GM23338 (cell line): ENCODE measurements at regions not wholly inside any gene's neighbourhood (a gene's known extent, or its start where the extent isn't known, plus 50 kb on each side); places are given as distances from the start of the nearest gene placed in this dataset.

Source experiments
- ATAC-seq: fragments of 200-7000 bp; cut with Tn5 transposase; 3 replicates; pipeline ENCODE4 v1.9.1; 2020
- DNase-seq: peaks from one replicate; pipeline ENCODE4 v3.0.0-alpha.2; 2015; ENCODE audit warnings: low spot score
- H2AFZ ChIP-seq: fragments of 200-600 bp; sonication (generic); 2 replicates; pipeline ENCODE4 v1.8.0; 2016; ENCODE audit warnings: antibody characterized with exemption, mild to moderate bottlenecking, moderate library complexity
- H3F3A ChIP-seq: fragments of 200-600 bp; sonication (generic); replicated peaks from 2 replicates; pipeline ENCODE4 v1.8.0; 2017; ENCODE audit warnings: antibody characterized with exemption, mixed run types, low read depth
- H3K27ac ChIP-seq: fragments of 200-600 bp; sonication (generic); 2 replicates; pipeline ENCODE4 v1.6.1; 2016; ENCODE audit warnings: low read depth
- H3K27me3 ChIP-seq: fragments of 200-600 bp; sonication (generic); 2 replicates; pipeline ENCODE4 v1.8.0; 2016; ENCODE audit warnings: mild to moderate bottlenecking, mixed run types, moderate library complexity; ENCODE audit not compliant: insufficient read depth
- H3K36me3 ChIP-seq: fragments of 200-600 bp; sonication (generic); 2 replicates; pipeline ENCODE4 v1.8.0; 2016; ENCODE audit warnings: mild to moderate bottlenecking; ENCODE audit not compliant: insufficient read depth
- H3K4me1 ChIP-seq: fragments of 200-600 bp; sonication (generic); 2 replicates; pipeline ENCODE4 v1.8.0; 2016; ENCODE audit warnings: mild to moderate bottlenecking, moderate library complexity; ENCODE audit not compliant: insufficient read depth
- H3K4me2 ChIP-seq: fragments of 200-600 bp; sonication (generic); 2 replicates; pipeline ENCODE4 v1.7.1; 2017; ENCODE audit warnings: mixed run types
- H3K4me3 ChIP-seq: fragments of 200-600 bp; sonication (generic); 2 replicates; pipeline ENCODE4 v1.6.1; 2016; ENCODE audit warnings: mixed run types
- H3K79me2 ChIP-seq: fragments of 200-600 bp; sonication (generic); replicated peaks from 2 replicates; pipeline ENCODE4 v1.8.0; 2017; ENCODE audit warnings: mild to moderate bottlenecking; ENCODE audit not compliant: insufficient read depth
- H3K9me2 ChIP-seq: fragments of 200-600 bp; sonication (generic); 2 replicates; pipeline ENCODE4 v1.8.0; 2017; ENCODE audit not compliant: insufficient read depth
- H4K20me1 ChIP-seq: fragments of 200-600 bp; sonication (generic); replicated peaks from 2 replicates; pipeline ENCODE4 v1.8.0; 2017; ENCODE audit warnings: mild to moderate bottlenecking; ENCODE audit not compliant: insufficient read depth
- H3K27ac Mint-ChIP-seq: 2 replicates; pipeline ENCODE4 v1.8.0; 2020; ENCODE audit warnings: inconsistent platforms, mild to moderate bottlenecking, moderate library complexity, mixed read lengths
- H3K27me3 Mint-ChIP-seq: 3 replicates; pipeline ENCODE4 v1.8.0; 2022; ENCODE audit warnings: low read depth, mild to moderate bottlenecking, moderate library complexity, mixed read lengths, inconsistent platforms; ENCODE audit not compliant: insufficient read depth, poor library complexity
- H3K36me3 Mint-ChIP-seq: 3 replicates; pipeline ENCODE4 v1.8.0; 2021; ENCODE audit warnings: low read depth, mild to moderate bottlenecking, inconsistent platforms, moderate library complexity, mixed read lengths
- H3K4me1 Mint-ChIP-seq: 3 replicates; pipeline ENCODE4 v1.8.0; 2020; ENCODE audit warnings: mild to moderate bottlenecking, inconsistent platforms, mixed read lengths
- H3K4me3 Mint-ChIP-seq: 3 replicates; pipeline ENCODE4 v1.8.0; 2021; ENCODE audit warnings: moderate library complexity, mild to moderate bottlenecking, inconsistent platforms, mixed read lengths
- H3K9me3 Mint-ChIP-seq: 3 replicates; pipeline ENCODE4 v1.8.0; 2020; ENCODE audit warnings: moderate library complexity, mild to moderate bottlenecking, inconsistent platforms, mixed read lengths
- CTCF ChIP-seq, 2 experiments: fragments of 200-600 bp in 1 of 2; sonication (generic) in 1 of 2; conservative IDR thresholded peaks; 2 replicates each; pipeline versions ENCODE4 v1.5.1 to v1.6.1; 2016 to 2017; ENCODE audit warnings: antibody characterized with exemption in 2 of 2, low read depth in 2 of 2, mild to moderate bottlenecking in 2 of 2, moderate library complexity in 1 of 2
- EZH2phosphoT487 ChIP-seq: fragments of 200-600 bp; sonication (generic); IDR thresholded peaks from one replicate; pipeline ENCODE4 v1.8.1; 2018; ENCODE audit warnings: antibody characterized with exemption; ENCODE audit not compliant: unreplicated experiment
- POLR2AphosphoS5 ChIP-seq: IDR thresholded peaks from 2 replicates; pipeline ENCODE4 v1.6.1; 2016; ENCODE audit warnings: antibody characterized with exemption, low read depth
- STAT1 ChIP-seq: IDR thresholded peaks from one replicate; pipeline ENCODE4 v1.6.1; 2016; ENCODE audit warnings: antibody characterized with exemption; ENCODE audit not compliant: unreplicated experiment
- TF ChIP-seq, protein P1 (sequence below): fragments of 250-450 bp; sonication (Bioruptor Pico); IDR thresholded peaks from 2 replicates; pipeline ENCODE4 v1.5.0; 2020; ENCODE audit warnings: mild to moderate bottlenecking, moderate library complexity
- TF ChIP-seq, protein P2 (sequence below): IDR thresholded peaks from 2 replicates; pipeline ENCODE4 v1.6.1; 2016; ENCODE audit warnings: antibody characterized with exemption

- TF ChIP-seq, protein P1, sequence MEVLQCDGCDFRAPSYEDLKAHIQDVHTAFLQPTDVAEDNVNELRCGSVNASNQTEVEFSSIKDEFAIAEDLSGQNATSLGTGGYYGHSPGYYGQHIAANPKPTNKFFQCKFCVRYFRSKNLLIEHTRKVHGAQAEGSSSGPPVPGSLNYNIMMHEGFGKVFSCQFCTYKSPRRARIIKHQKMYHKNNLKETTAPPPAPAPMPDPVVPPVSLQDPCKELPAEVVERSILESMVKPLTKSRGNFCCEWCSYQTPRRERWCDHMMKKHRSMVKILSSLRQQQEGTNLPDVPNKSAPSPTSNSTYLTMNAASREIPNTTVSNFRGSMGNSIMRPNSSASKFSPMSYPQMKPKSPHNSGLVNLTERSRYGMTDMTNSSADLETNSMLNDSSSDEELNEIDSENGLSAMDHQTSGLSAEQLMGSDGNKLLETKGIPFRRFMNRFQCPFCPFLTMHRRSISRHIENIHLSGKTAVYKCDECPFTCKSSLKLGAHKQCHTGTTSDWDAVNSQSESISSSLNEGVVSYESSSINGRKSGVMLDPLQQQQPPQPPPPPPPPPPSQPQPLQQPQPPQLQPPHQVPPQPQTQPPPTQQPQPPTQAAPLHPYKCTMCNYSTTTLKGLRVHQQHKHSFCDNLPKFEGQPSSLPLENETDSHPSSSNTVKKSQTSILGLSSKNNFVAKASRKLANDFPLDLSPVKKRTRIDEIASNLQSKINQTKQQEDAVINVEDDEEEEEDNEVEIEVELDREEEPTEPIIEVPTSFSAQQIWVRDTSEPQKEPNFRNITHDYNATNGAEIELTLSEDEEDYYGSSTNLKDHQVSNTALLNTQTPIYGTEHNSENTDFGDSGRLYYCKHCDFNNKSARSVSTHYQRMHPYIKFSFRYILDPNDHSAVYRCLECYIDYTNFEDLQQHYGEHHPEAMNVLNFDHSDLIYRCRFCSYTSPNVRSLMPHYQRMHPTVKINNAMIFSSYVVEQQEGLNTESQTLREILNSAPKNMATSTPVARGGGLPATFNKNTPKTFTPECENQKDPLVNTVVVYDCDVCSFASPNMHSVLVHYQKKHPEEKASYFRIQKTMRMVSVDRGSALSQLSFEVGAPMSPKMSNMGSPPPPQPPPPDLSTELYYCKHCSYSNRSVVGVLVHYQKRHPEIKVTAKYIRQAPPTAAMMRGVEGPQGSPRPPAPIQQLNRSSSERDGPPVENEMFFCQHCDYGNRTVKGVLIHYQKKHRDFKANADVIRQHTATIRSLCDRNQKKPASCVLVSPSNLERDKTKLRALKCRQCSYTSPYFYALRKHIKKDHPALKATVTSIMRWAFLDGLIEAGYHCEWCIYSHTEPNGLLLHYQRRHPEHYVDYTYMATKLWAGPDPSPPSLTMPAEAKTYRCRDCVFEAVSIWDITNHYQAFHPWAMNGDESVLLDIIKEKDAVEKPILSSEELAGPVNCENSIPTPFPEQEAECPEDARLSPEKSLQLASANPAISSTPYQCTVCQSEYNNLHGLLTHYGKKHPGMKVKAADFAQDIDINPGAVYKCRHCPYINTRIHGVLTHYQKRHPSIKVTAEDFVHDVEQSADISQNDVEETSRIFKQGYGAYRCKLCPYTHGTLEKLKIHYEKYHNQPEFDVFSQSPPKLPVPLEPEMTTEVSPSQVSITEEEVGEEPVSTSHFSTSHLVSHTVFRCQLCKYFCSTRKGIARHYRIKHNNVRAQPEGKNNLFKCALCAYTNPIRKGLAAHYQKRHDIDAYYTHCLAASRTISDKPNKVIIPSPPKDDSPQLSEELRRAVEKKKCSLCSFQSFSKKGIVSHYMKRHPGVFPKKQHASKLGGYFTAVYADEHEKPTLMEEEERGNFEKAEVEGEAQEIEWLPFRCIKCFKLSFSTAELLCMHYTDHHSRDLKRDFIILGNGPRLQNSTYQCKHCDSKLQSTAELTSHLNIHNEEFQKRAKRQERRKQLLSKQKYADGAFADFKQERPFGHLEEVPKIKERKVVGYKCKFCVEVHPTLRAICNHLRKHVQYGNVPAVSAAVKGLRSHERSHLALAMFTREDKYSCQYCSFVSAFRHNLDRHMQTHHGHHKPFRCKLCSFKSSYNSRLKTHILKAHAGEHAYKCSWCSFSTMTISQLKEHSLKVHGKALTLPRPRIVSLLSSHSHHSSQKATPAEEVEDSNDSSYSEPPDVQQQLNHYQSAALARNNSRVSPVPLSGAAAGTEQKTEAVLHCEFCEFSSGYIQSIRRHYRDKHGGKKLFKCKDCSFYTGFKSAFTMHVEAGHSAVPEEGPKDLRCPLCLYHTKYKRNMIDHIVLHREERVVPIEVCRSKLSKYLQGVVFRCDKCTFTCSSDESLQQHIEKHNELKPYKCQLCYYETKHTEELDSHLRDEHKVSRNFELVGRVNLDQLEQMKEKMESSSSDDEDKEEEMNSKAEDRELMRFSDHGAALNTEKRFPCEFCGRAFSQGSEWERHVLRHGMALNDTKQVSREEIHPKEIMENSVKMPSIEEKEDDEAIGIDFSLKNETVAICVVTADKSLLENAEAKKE (CRISPR knock-in tag): no peak
- TF ChIP-seq CTCF (conservative IDR thresholded peaks at IDR 0.05; ENCODE audit: low read depth in 2 of 2): no peak
- no peak for TF ChIP-seq POLR2AphosphoS5
- TF ChIP-seq, protein P2, sequence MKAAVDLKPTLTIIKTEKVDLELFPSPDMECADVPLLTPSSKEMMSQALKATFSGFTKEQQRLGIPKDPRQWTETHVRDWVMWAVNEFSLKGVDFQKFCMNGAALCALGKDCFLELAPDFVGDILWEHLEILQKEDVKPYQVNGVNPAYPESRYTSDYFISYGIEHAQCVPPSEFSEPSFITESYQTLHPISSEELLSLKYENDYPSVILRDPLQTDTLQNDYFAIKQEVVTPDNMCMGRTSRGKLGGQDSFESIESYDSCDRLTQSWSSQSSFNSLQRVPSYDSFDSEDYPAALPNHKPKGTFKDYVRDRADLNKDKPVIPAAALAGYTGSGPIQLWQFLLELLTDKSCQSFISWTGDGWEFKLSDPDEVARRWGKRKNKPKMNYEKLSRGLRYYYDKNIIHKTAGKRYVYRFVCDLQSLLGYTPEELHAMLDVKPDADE: no peak
Observed at GRCh38 chr10:129045599-129045998, 421.4 kb upstream of the MGMT start (continued).

GRCh38 chr10:129046065-129046681, 420.9 kb upstream of the MGMT start:
- Histone ChIP-seq H2AFZ (peak overlapping the region; percentile 72; the same call in 1 of the 2 replicates), H3K9me2 (peaks cover 3% of the 10 kb centered on the region; the same call in 1 of the 2 replicates), H4K20me1 (no peaks in the 10 kb centered on the region), H3K36me3 (no peaks in the 10 kb centered on the region), H3K27ac (no peak overlapping the region), H3K4me1 (no peaks in the 10 kb centered on the region), H3F3A (no peaks in the 10 kb centered on the region), H3K4me3 (no peak overlapping the region), H3K4me2 (no peak overlapping the region), H3K27me3 (no peaks in the 10 kb centered on the region), H3K79me2 (no peaks in the 10 kb centered on the region)
- DNase-seq: no peak
- TF ChIP-seq STAT1: no peak
- no peak for TF ChIP-seq EZH2phosphoT487
- Mint-ChIP-seq H3K36me3 (no peaks in the 10 kb centered on the region), H3K27me3 (peaks cover 4% of the 10 kb centered on the region), H3K9me3 (no peaks in the 10 kb centered on the region), H3K27ac (no peak overlapping the region), H3K4me1 (peaks cover 12% of the 10 kb centered on the region; the same call in 2 of the 3 replicates), H3K4me3 (no peak overlapping the region)
- ATAC-seq: no peak
